ENCODE measurements at regions not wholly inside any gene's neighbourhood (a gene's known extent, or its start where the extent isn't known, plus 50 kb on each side); places are given as distances from the start of the nearest gene placed in this dataset.

- TF ChIP-seq CTCF (conservative IDR thresholded peaks at IDR 0.05; ENCODE audit: low read depth, low read length) (no peak), EZH2phosphoT487 (IDR thresholded peaks at IDR 0.05; ENCODE audit: borderline replicate concordance, low read length) (no peak)
These were observed 128.6 kb downstream of the TANC2 start for GRCh38 chr17:63094631-63095030.

All from PC-3 (cell line).